ENCODE measurements at regions not wholly inside any gene's neighbourhood (a gene's known extent, or its start where the extent isn't known, plus 50 kb on each side); places are given as distances from the start of the nearest gene placed in this dataset.

DNA sequence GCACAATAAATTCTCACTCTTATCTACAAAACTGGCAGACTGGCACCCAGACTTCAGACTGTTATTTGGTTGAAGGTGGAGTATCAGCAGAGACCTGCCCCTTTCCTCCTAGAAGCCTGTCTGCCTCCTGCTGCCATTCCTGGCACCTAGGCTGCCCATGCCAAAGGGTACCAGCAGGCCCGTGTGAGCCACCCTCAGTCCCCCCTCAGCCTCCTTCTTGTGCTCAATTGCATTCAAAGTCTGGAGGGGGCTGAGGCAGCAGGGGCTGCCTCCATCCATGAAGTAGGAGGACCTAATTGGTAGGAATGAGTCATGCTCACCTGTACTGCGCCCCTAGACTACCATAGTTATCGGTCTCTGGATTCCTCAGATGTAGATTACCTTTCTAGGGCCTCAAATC, 440.9 kb upstream of the GRM3 start:
- peaks cover 0 to 11% (median 0%) of the 10 kb centered on the region in 3 donors for H3K9me3 ChIP-seq
- H3K27ac ChIP-seq = no peak overlapping the region
- TF ChIP-seq CTCF (IDR thresholded peaks at IDR 0.05) = no peak
- H3K4me1 ChIP-seq = no peaks in the 10 kb centered on the region
- DNase-seq = no peak
- intact Hi-C loops (cut with DNase I; ENCODE audit: low total_unique reads) = no loop called here
- no peaks in the 10 kb centered on the region for H3K36me3 ChIP-seq
- no peaks in the 10 kb centered on the region for H3K27me3 ChIP-seq
- no peak overlapping the region for H3K4me3 ChIP-seq

- H3K36me3 ChIP-seq = no peaks in the 10 kb centered on the region
- intact Hi-C loops (cut with DNase I; ENCODE audit: low total_unique reads) = no loop called here
- H3K9me3 ChIP-seq = peaks cover 0 to 11% (median 0%) of the 10 kb centered on the region in 3 donors
- H3K27ac ChIP-seq = no peak overlapping the region
- H3K4me1 ChIP-seq = no peaks in the 10 kb centered on the region
- no peak for DNase-seq
- H3K27me3 ChIP-seq = no peaks in the 10 kb centered on the region
- H3K4me3 ChIP-seq = no peak overlapping the region
- no peak for TF ChIP-seq CTCF (IDR thresholded peaks at IDR 0.05)
Measured at GRCh38 chr7:86201767-86202166, 441.9 kb upstream of the GRM3 start.

DNA sequence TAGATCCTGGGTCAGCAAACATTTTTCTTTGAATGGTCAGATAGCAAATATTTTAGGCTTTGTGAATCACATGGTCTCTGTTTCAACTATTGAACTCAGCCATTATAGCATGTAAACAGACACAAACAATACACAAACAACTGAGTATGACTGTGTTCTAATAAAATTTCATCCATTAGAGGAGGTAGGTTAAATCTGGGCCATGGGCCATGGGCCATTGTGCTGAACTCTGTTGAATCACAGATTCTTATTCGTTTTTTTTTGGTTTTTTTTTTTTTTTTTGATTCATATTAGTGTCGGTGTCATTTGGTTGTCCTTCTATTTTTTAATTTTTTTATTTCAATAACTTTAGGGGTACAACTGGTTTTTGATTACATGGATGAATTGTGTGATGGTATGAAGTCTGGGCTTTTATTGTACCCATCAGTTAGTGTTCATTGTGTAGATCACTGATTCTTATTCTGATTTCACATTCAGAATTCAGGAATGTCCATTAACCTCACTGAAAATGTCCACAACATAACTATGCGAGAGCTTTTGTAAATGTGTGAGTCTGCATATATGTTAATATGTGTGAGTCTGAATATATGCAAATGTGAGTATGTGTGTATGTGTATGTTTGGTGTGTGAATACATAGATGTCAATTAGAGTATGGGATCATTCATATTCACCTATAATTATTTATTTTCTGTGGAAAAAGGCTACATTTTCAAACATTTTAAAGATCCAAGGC, 443.7 kb upstream of the GRM3 start:
- Histone ChIP-seq H3K9me3 (peaks cover 0 to 11% (median 0%) of the 10 kb centered on the region in 3 donors), H3K27me3 (no peaks in the 10 kb centered on the region), H3K36me3 (no peaks in the 10 kb centered on the region), H3K4me1 (no peaks in the 10 kb centered on the region), H3K27ac (no peak overlapping the region), H3K4me3 (no peak overlapping the region)
- intact Hi-C loops (cut with DNase I; ENCODE audit: low total_unique reads) = no loop called here
- TF ChIP-seq CTCF (IDR thresholded peaks at IDR 0.05) = no peak
- DNase-seq = no peak

DNA sequence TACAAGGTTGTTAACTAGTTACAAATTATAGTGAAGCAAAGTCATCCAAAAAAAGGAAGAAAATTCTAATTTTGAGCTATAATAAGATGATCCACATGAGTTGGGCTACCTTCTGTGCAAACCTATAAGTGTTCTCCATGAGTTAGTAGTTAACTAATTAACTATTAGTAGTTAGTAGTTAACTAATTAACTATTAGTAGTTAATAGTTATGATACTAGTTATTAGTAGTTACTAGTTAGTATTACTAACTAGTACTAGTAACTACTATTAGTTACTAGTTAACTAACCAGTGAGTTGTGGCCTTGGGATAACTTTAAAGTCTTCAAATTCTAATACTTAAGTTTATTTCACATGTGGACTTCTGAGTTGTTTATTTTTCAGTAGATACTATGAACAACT, 453.4 kb upstream of the GRM3 start:
- intact Hi-C loops (cut with DNase I; ENCODE audit: low total_unique reads) = no loop called here
- Histone ChIP-seq H3K4me1 (no peaks in the 10 kb centered on the region), H3K4me3 (no peak overlapping the region), H3K27me3 (no peaks in the 10 kb centered on the region), H3K36me3 (no peaks in the 10 kb centered on the region), H3K9me3 (no peaks in the 10 kb centered on the region), H3K27ac (no peak overlapping the region)
- DNase-seq = no peak
- TF ChIP-seq CTCF (IDR thresholded peaks at IDR 0.05) = no peak

- H3K36me3 ChIP-seq = no peaks in the 10 kb centered on the region
- H3K4me1 ChIP-seq = no peaks in the 10 kb centered on the region
- no peak for DNase-seq
- intact Hi-C loops (cut with DNase I; ENCODE audit: low total_unique reads) = no loop called here
- no peak overlapping the region for H3K4me3 ChIP-seq
- no peaks in the 10 kb centered on the region for H3K9me3 ChIP-seq
- no peak overlapping the region for H3K27ac ChIP-seq
- no peak for TF ChIP-seq CTCF (IDR thresholded peaks at IDR 0.05)
- H3K27me3 ChIP-seq = no peaks in the 10 kb centered on the region
Measured at GRCh38 chr7:86181474-86181873, 462.2 kb upstream of the GRM3 start.

- TF ChIP-seq CTCF (IDR thresholded peaks at IDR 0.05) = no peak
- H3K4me1 ChIP-seq = no peaks in the 10 kb centered on the region
- no peaks in the 10 kb centered on the region for H3K27me3 ChIP-seq
- no peaks in the 10 kb centered on the region for H3K9me3 ChIP-seq
- no peak overlapping the region for H3K4me3 ChIP-seq
- no peak overlapping the region for H3K27ac ChIP-seq
- DNase-seq = no peak
- no peaks in the 10 kb centered on the region for H3K36me3 ChIP-seq
- intact Hi-C loops (cut with DNase I; ENCODE audit: low total_unique reads) = no loop called here
Measured at GRCh38 chr7:86164827-86165226, 478.9 kb upstream of the GRM3 start.
